Left ventricle myocardium inferior (tissue), 1 donor: ENCODE measurements at regions not wholly inside any gene's neighbourhood (a gene's known extent, or its start where the extent isn't known, plus 50 kb on each side); places are given as distances from the start of the nearest gene placed in this dataset.

Experiments used
- DNase-seq: peaks from one replicate; pipeline ENCODE4 v3.0.0-alpha.2; 2020
- H3K27ac ChIP-seq: fragments of 200-600 bp; replicated peaks from 2 replicates; pipeline ENCODE4 v1.8.0; 2021
- H3K27me3 ChIP-seq: fragments of 200-600 bp; 2 replicates; pipeline ENCODE4 v1.8.0; 2021; ENCODE audit warnings: low read depth
- H3K36me3 ChIP-seq: fragments of 200-600 bp; 2 replicates; pipeline ENCODE4 v1.8.0; 2021
- H3K4me1 ChIP-seq: fragments of 200-600 bp; 2 replicates; pipeline ENCODE4 v1.8.0; 2021
- H3K4me3 ChIP-seq: fragments of 200-600 bp; 2 replicates; pipeline ENCODE4 v1.8.0; 2021; ENCODE audit warnings: mild to moderate bottlenecking, moderate library complexity
- H3K9me3 ChIP-seq: fragments of 200-600 bp; replicated peaks from 2 replicates; pipeline ENCODE4 v1.8.0; 2021
- intact Hi-C: fragments of 100-400 bp; cut with micrococcal nuclease; formaldehyde crosslinking; loops from one replicate; pipeline ENCODE4 v1.11.0; 2022
- TF ChIP-seq, protein P1 (sequence below): fragments of 200-600 bp; IDR thresholded peaks from 2 replicates; pipeline ENCODE4 v1.8.0; 2021; ENCODE audit warnings: antibody characterized with exemption, mild to moderate bottlenecking, borderline replicate concordance
- donor health status: DM: no; HTN: yes; CAD: no; lungs with severe emphysema.

DNA sequence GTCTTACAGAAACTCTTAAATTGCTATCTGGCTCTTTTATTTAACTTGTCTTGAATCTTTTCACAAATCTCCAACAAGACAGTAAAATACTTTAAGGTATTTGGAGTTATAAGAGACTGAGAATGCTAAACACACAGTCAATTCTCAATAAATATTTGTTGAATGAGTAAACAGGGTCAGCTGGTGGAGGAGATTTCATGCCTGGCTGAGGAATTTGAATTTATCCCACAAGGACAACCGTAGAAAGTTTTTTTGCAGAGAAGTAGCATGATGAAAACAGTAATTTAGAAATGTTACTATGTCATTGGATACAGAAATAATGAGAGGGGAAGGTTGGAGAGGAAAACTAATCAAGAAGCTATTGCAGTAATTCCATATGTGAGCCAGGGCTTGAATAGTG is 1223.7 kb downstream of the PCDH17 start:
- intact Hi-C loops = no loop called here
- H3K36me3 ChIP-seq = no peaks in the 10 kb centered on the region

DNA sequence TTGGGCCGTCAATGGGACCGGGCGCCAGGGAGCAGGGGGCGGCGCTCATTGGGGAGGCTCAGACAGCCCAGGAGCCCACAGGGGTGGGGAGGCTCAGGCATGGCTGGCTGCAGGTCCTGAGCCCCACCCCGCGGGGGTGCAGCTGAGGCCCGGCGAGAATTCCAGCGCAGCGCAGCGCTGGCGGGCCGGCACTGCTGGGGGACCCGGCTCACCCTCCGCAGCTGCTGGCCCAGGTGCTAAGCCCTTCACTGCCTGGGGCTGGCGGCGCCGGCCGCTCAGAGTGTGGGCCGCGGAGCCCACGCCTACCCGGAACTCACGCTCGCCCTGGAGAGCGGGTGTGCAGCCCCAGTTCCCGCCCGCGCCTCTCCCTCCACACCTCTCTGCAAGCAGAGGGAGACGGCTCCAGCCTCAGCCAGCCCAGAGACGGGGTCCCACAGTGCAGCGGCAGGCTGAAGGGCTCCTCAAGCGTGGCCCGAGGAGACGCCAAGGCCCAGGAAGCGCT is 1227.4 kb downstream of the PCDH17 start:
- no peaks in the 10 kb centered on the region for H3K4me1 ChIP-seq
- no peak overlapping the region for H3K27ac ChIP-seq
- TF ChIP-seq, protein P1, sequence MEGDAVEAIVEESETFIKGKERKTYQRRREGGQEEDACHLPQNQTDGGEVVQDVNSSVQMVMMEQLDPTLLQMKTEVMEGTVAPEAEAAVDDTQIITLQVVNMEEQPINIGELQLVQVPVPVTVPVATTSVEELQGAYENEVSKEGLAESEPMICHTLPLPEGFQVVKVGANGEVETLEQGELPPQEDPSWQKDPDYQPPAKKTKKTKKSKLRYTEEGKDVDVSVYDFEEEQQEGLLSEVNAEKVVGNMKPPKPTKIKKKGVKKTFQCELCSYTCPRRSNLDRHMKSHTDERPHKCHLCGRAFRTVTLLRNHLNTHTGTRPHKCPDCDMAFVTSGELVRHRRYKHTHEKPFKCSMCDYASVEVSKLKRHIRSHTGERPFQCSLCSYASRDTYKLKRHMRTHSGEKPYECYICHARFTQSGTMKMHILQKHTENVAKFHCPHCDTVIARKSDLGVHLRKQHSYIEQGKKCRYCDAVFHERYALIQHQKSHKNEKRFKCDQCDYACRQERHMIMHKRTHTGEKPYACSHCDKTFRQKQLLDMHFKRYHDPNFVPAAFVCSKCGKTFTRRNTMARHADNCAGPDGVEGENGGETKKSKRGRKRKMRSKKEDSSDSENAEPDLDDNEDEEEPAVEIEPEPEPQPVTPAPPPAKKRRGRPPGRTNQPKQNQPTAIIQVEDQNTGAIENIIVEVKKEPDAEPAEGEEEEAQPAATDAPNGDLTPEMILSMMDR = no peak
- H3K27me3 ChIP-seq = no peaks in the 10 kb centered on the region
- H3K9me3 ChIP-seq = no peaks in the 10 kb centered on the region
- DNase-seq = no peak
- no peak overlapping the region for H3K4me3 ChIP-seq
- no peaks in the 10 kb centered on the region for H3K36me3 ChIP-seq
- intact Hi-C loops = no loop called here

More for the DNA sequence above, 1223.7 kb downstream of the PCDH17 start:
- TF ChIP-seq, protein P1 = no peak
- no peak for DNase-seq
- H3K4me3 ChIP-seq = no peak overlapping the region
- no peaks in the 10 kb centered on the region for H3K27me3 ChIP-seq
- no peak overlapping the region for H3K27ac ChIP-seq
- no peaks in the 10 kb centered on the region for H3K9me3 ChIP-seq
- no peaks in the 10 kb centered on the region for H3K4me1 ChIP-seq

DNA sequence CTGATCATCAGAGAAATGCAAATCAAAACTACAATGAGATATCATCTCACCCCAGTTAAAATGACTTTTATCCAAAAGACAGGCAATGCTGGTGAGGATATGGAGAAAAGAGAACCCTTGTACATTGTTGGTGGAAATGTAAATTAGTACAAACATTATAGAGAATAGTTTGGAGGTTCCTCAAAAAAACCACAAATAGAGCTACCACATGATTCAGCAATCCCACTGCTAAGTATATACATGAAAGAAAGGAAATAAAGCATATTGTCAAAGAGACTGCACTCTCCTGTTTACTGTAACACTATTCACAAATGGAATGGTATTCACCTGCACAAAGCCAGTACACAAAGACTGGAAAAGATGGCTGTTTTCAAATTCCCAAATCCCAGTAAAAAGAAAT is 1233.7 kb downstream of the PCDH17 start:
- DNase-seq = no peak
- peaks cover 4% of the 10 kb centered on the region for H3K9me3 ChIP-seq
- H3K36me3 ChIP-seq = no peaks in the 10 kb centered on the region
- no peaks in the 10 kb centered on the region for H3K4me1 ChIP-seq
- TF ChIP-seq, protein P1 = no peak
- H3K27ac ChIP-seq = no peak overlapping the region
- intact Hi-C loops = no loop called here
- H3K27me3 ChIP-seq = no peaks in the 10 kb centered on the region
- H3K4me3 ChIP-seq = no peak overlapping the region

DNA sequence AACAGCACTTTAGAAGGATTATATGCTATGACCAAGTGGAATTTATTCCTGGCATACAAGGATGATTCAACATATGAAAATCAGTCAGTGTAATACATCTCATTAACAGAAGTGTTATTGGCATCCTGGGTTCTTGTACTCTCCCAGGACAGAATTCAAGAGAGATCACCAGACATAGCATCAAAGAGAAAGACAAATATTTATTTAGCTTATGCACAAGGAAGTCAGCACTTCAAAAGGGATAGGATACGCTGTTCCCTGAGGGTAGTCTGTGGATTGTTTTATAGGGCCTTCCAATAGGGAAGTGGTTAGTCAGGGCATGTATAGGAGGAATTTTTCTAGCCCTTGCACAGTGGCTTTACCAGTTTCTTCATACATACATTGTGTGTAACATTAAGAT is 1238.0 kb downstream of the PCDH17 start:
- Histone ChIP-seq H3K4me3 (no peak overlapping the region), H3K9me3 (peaks cover 9% of the 10 kb centered on the region), H3K27ac (no peak overlapping the region), H3K27me3 (no peaks in the 10 kb centered on the region), H3K4me1 (no peaks in the 10 kb centered on the region), H3K36me3 (no peaks in the 10 kb centered on the region)
- TF ChIP-seq, protein P1 = no peak
- intact Hi-C loops = no loop called here
- DNase-seq = no peak

- no peak for DNase-seq
- H3K27ac ChIP-seq = no peak overlapping the region
- H3K27me3 ChIP-seq = no peaks in the 10 kb centered on the region
- no peaks in the 10 kb centered on the region for H3K9me3 ChIP-seq
- no peak overlapping the region for H3K4me3 ChIP-seq
- no peaks in the 10 kb centered on the region for H3K4me1 ChIP-seq
- H3K36me3 ChIP-seq = no peaks in the 10 kb centered on the region
- TF ChIP-seq, protein P1 = no peak
- intact Hi-C loops = no loop called here
Measured at GRCh38 chr13:58876473-58876872, 1244.9 kb downstream of the PCDH17 start.

GRCh38 chr13:58879114-58879513 is 1247.6 kb downstream of the PCDH17 start:
- Histone ChIP-seq H3K27ac (no peak overlapping the region), H3K4me1 (no peaks in the 10 kb centered on the region), H3K36me3 (no peaks in the 10 kb centered on the region), H3K4me3 (no peak overlapping the region), H3K27me3 (no peaks in the 10 kb centered on the region), H3K9me3 (no peaks in the 10 kb centered on the region)
- intact Hi-C loops = no loop called here
- TF ChIP-seq, protein P1 = no peak
- DNase-seq = no peak
